ENCODE measurements at regions not wholly inside any gene's neighbourhood (a gene's known extent, or its start where the extent isn't known, plus 50 kb on each side); places are given as distances from the start of the nearest gene placed in this dataset.

GRCh38 chr10:83926606-83927005 is 212.7 kb upstream of the GHITM start:
- no peak overlapping the region for H3K4me3 Mint-ChIP-seq
- H3K27me3 Mint-ChIP-seq = peaks cover 25% of the 10 kb centered on the region in 2 donors
- H3K36me3 Mint-ChIP-seq (ENCODE audit: insufficient read depth) = no peaks in the 10 kb centered on the region
- ATAC-seq (replicated peaks) = no peak
- H3K9me3 Mint-ChIP-seq = no peaks in the 10 kb centered on the region
- peaks cover 0 to 2% of the 10 kb centered on the region in 2 donors for H3K4me1 Mint-ChIP-seq (ENCODE audit: low read depth in 2 of 2)
- DNase-seq = no peak
- H3K27ac Mint-ChIP-seq = no peak overlapping the region

- H3K27ac Mint-ChIP-seq = no peak overlapping the region
Observed at GRCh38 chr10:83927166-83927565, 212.1 kb upstream of the GHITM start.

GRCh38 chr10:83929399-83929798 is 209.9 kb upstream of the GHITM start:
- Mint-ChIP-seq H3K36me3 (ENCODE audit: insufficient read depth) (no peaks in the 10 kb centered on the region), H3K27ac (no peak overlapping the region), H3K27me3 (peaks cover 11 to 17% of the 10 kb centered on the region in 2 donors), H3K9me3 (no peaks in the 10 kb centered on the region), H3K4me3 (no peak overlapping the region), H3K4me1 (ENCODE audit: low read depth in 2 of 2) (peaks cover 0 to 2% of the 10 kb centered on the region in 2 donors)
- DNase-seq (no peak), ATAC-seq (replicated peaks) (no peak)

More at GRCh38 chr10:83927166-83927565, 212.1 kb upstream of the GHITM start:
- peaks cover 0 to 2% of the 10 kb centered on the region in 2 donors for H3K4me1 Mint-ChIP-seq (ENCODE audit: low read depth in 2 of 2)
- ATAC-seq (replicated peaks) (no peak), DNase-seq (no peak)
- H3K27me3 Mint-ChIP-seq = peaks cover 25% of the 10 kb centered on the region in 2 donors
- H3K36me3 Mint-ChIP-seq (ENCODE audit: insufficient read depth) = no peaks in the 10 kb centered on the region
- H3K9me3 Mint-ChIP-seq = no peaks in the 10 kb centered on the region
- H3K4me3 Mint-ChIP-seq = no peak overlapping the region

GRCh38 chr10:83931669-83932068 is 207.6 kb upstream of the GHITM start:
- H3K4me3 Mint-ChIP-seq = no peak overlapping the region
- no peak for DNase-seq
- H3K27ac Mint-ChIP-seq = no peak overlapping the region
- no peaks in the 10 kb centered on the region for H3K9me3 Mint-ChIP-seq
- H3K36me3 Mint-ChIP-seq (ENCODE audit: insufficient read depth) = no peaks in the 10 kb centered on the region
- peaks cover 5 to 10% of the 10 kb centered on the region in 2 donors for H3K27me3 Mint-ChIP-seq
- no peaks in the 10 kb centered on the region for H3K4me1 Mint-ChIP-seq (ENCODE audit: low read depth in 2 of 2)
- no peak for ATAC-seq (replicated peaks)

- Mint-ChIP-seq H3K4me3 (no peak overlapping the region), H3K36me3 (ENCODE audit: insufficient read depth) (no peaks in the 10 kb centered on the region), H3K27me3 (peaks cover 5 to 11% of the 10 kb centered on the region in 2 donors), H3K4me1 (ENCODE audit: low read depth in 2 of 2) (no peaks in the 10 kb centered on the region), H3K9me3 (no peaks in the 10 kb centered on the region), H3K27ac (no peak overlapping the region)
- no peak for ATAC-seq (replicated peaks)
- DNase-seq = no peak
Observed at GRCh38 chr10:83932245-83932644, 207.1 kb upstream of the GHITM start.

GRCh38 chr10:83934062-83934461 is 205.2 kb upstream of the GHITM start:
- Mint-ChIP-seq H3K4me3 (no peak overlapping the region), H3K4me1 (ENCODE audit: low read depth in 2 of 2) (no peaks in the 10 kb centered on the region), H3K9me3 (no peaks in the 10 kb centered on the region), H3K27ac (no peak overlapping the region), H3K36me3 (ENCODE audit: insufficient read depth) (no peaks in the 10 kb centered on the region), H3K27me3 (peaks cover 5 to 14% of the 10 kb centered on the region in 2 donors)
- DNase-seq (no peak), ATAC-seq (replicated peaks) (no peak)

- Mint-ChIP-seq H3K36me3 (ENCODE audit: insufficient read depth) (no peaks in the 10 kb centered on the region), H3K4me1 (ENCODE audit: low read depth in 2 of 2) (no peaks in the 10 kb centered on the region), H3K27ac (no peak overlapping the region), H3K9me3 (no peaks in the 10 kb centered on the region), H3K27me3 (peaks cover 5 to 9% of the 10 kb centered on the region in 2 donors), H3K4me3 (no peak overlapping the region)
- ATAC-seq (replicated peaks) = no peak
- no peak for DNase-seq
Observed at GRCh38 chr10:83934641-83935338, 204.5 kb upstream of the GHITM start.

- H3K27me3 Mint-ChIP-seq = peaks cover 5 to 9% of the 10 kb centered on the region in 2 donors
- H3K4me3 Mint-ChIP-seq = no peak overlapping the region
- no peaks in the 10 kb centered on the region for H3K36me3 Mint-ChIP-seq (ENCODE audit: insufficient read depth)
- DNase-seq (no peak), ATAC-seq (replicated peaks) (no peak)
- H3K27ac Mint-ChIP-seq = no peak overlapping the region
- no peaks in the 10 kb centered on the region for H3K4me1 Mint-ChIP-seq (ENCODE audit: low read depth in 2 of 2)
- H3K9me3 Mint-ChIP-seq = no peaks in the 10 kb centered on the region
Observed at GRCh38 chr10:83935339-83935736, 204.0 kb upstream of the GHITM start.

GRCh38 chr10:83935911-83936310 is 203.4 kb upstream of the GHITM start:
- ATAC-seq (replicated peaks) = no peak
- H3K4me1 Mint-ChIP-seq (ENCODE audit: low read depth in 2 of 2) = no peaks in the 10 kb centered on the region
- H3K27ac Mint-ChIP-seq = no peak overlapping the region

GRCh38 chr10:83937161-83937560 is 202.1 kb upstream of the GHITM start:
- Mint-ChIP-seq H3K27me3 (peaks cover 5 to 9% of the 10 kb centered on the region in 2 donors), H3K36me3 (ENCODE audit: insufficient read depth) (no peaks in the 10 kb centered on the region), H3K27ac (no peak overlapping the region), H3K9me3 (no peaks in the 10 kb centered on the region), H3K4me1 (ENCODE audit: low read depth in 2 of 2) (no peaks in the 10 kb centered on the region), H3K4me3 (no peak overlapping the region)
- ATAC-seq (replicated peaks) (no peak), DNase-seq (no peak)

More at GRCh38 chr10:83935911-83936310, 203.4 kb upstream of the GHITM start:
- Mint-ChIP-seq H3K36me3 (ENCODE audit: insufficient read depth) (no peaks in the 10 kb centered on the region), H3K27me3 (peaks cover 5 to 9% of the 10 kb centered on the region in 2 donors), H3K4me3 (no peak overlapping the region), H3K9me3 (no peaks in the 10 kb centered on the region)
- no peak for DNase-seq

- H3K36me3 Mint-ChIP-seq (ENCODE audit: insufficient read depth) = no peaks in the 10 kb centered on the region
- H3K4me1 Mint-ChIP-seq (ENCODE audit: low read depth in 2 of 2) = no peaks in the 10 kb centered on the region
- no peak overlapping the region for H3K4me3 Mint-ChIP-seq
- no peaks in the 10 kb centered on the region for H3K9me3 Mint-ChIP-seq
- no peak overlapping the region for H3K27ac Mint-ChIP-seq
- DNase-seq (no peak), ATAC-seq (replicated peaks) (no peak)
- H3K27me3 Mint-ChIP-seq = peaks cover 8 to 9% of the 10 kb centered on the region in 2 donors
Observed at GRCh38 chr10:83937826-83938225, 201.5 kb upstream of the GHITM start.

GRCh38 chr10:83941189-83941588 is 198.1 kb upstream of the GHITM start:
- H3K4me1 Mint-ChIP-seq (ENCODE audit: low read depth in 2 of 2) = no peaks in the 10 kb centered on the region
- no peaks in the 10 kb centered on the region for H3K36me3 Mint-ChIP-seq (ENCODE audit: insufficient read depth)
- no peak overlapping the region for H3K27ac Mint-ChIP-seq
- ATAC-seq (replicated peaks) (no peak), DNase-seq (no peak)
- H3K4me3 Mint-ChIP-seq = no peak overlapping the region
- peaks cover 14 to 30% of the 10 kb centered on the region in 2 donors for H3K27me3 Mint-ChIP-seq
- no peaks in the 10 kb centered on the region for H3K9me3 Mint-ChIP-seq

- H3K27me3 Mint-ChIP-seq = peaks cover 15 to 33% of the 10 kb centered on the region in 2 donors
- H3K4me1 Mint-ChIP-seq (ENCODE audit: low read depth in 2 of 2) = no peaks in the 10 kb centered on the region
- no peak overlapping the region for H3K27ac Mint-ChIP-seq
- no peak for DNase-seq
- ATAC-seq (replicated peaks) = no peak
- H3K36me3 Mint-ChIP-seq (ENCODE audit: insufficient read depth) = no peaks in the 10 kb centered on the region
- H3K4me3 Mint-ChIP-seq = no peak overlapping the region
- no peaks in the 10 kb centered on the region for H3K9me3 Mint-ChIP-seq
Observed at GRCh38 chr10:83942410-83942809, 196.9 kb upstream of the GHITM start.

GRCh38 chr10:83943049-83943448 is 196.3 kb upstream of the GHITM start:
- ATAC-seq (replicated peaks) (no peak), DNase-seq (no peak)
- no peaks in the 10 kb centered on the region for H3K9me3 Mint-ChIP-seq
- H3K4me3 Mint-ChIP-seq = no peak overlapping the region
- H3K27ac Mint-ChIP-seq = no peak overlapping the region
- no peaks in the 10 kb centered on the region for H3K36me3 Mint-ChIP-seq (ENCODE audit: insufficient read depth)
- no peaks in the 10 kb centered on the region for H3K4me1 Mint-ChIP-seq (ENCODE audit: low read depth in 2 of 2)
- peaks cover 11 to 33% of the 10 kb centered on the region in 2 donors for H3K27me3 Mint-ChIP-seq
